K562 (cell line): ENCODE measurements at regions not wholly inside any gene's neighbourhood (a gene's known extent, or its start where the extent isn't known, plus 50 kb on each side); places are given as distances from the start of the nearest gene placed in this dataset.

ENCODE experiments used
- CTCF ChIP-seq, 3 experiments: IDR thresholded peaks in 2 of 3; conservative IDR thresholded peaks in 1 of 3; 2 replicates each; pipeline ENCODE4 v1.5.1; 2011 to 2012; ENCODE audit warnings: low read length in 3 of 3, mild to moderate bottlenecking in 3 of 3, control low read depth in 2 of 3, improper control_type of control experiment in 1 of 3, inconsistent platforms in 1 of 3, low read depth in 1 of 3, mixed read lengths in 1 of 3, moderate library complexity in 1 of 3; ENCODE audit not compliant: insufficient read depth in 2 of 3
- GABPA ChIP-seq: fragments of 200-800 bp; sonication (Bioruptor generic); conservative IDR thresholded peaks from 2 replicates; pipeline ENCODE4 v1.6.1; 2016; ENCODE audit warnings: low read depth, missing genetic modification characterization, missing compliant biosample characterization
- JUN ChIP-seq, 2 experiments: sonication (generic) in 1 of 2; formaldehyde crosslinking in 1 of 2; IDR thresholded peaks; 2 replicates each; pipeline versions ENCODE4 v1.6.1 to v1.8.0; 2012 to 2022; ENCODE audit warnings: borderline replicate concordance in 2 of 2, mild to moderate bottlenecking in 2 of 2, improper control_type of control experiment in 1 of 2, low read depth in 1 of 2, low read length in 1 of 2, missing genetic modification reagents in 1 of 2
- NR2C1 ChIP-seq, 2 experiments: fragments of 450-650 bp; IDR thresholded peaks; 2 replicates each; pipeline ENCODE4 v1.6.1; 2017; ENCODE audit warnings: mild to moderate bottlenecking in 2 of 2, antibody characterized with exemption in 1 of 2, inconsistent platforms in 1 of 2, missing compliant biosample characterization in 1 of 2, missing genetic modification characterization in 1 of 2
- TFAP4 ChIP-seq: sonication (generic); formaldehyde crosslinking; IDR thresholded peaks from 2 replicates; pipeline ENCODE4 v1.8.0; 2022; ENCODE audit warnings: missing genetic modification reagents, mild to moderate bottlenecking, moderate library complexity, borderline replicate concordance
- USF2 ChIP-seq: sonication (generic); formaldehyde crosslinking; IDR thresholded peaks from 2 replicates; pipeline ENCODE4 v1.5.0; 2020; ENCODE audit warnings: missing genetic modification reagents
- ZNF133 ChIP-seq: fragments of 250-450 bp; sonication (Bioruptor Pico); IDR thresholded peaks from 2 replicates; pipeline ENCODE4 v1.4.0; 2020; ENCODE audit warnings: mild to moderate bottlenecking

- TF ChIP-seq TFAP4 (CRISPR knock-in tag) (no peak), USF2 (CRISPR knock-in tag) (no peak), ZNF133 (CRISPR knock-in tag) (no peak), GABPA (tag) (no peak), NR2C1 (IDR thresholded peaks at IDR 0.05) (no peak), NR2C1 (tag; IDR thresholded peaks at IDR 0.05) (no peak), CTCF (IDR thresholded peaks at IDR 0.05 in 2 of 3, conservative IDR thresholded peaks at IDR 0.05 in 1 of 3; ENCODE audit: insufficient read depth in 2 of 3, low read depth in 1 of 3, low read length in 3 of 3) (no peak), JUN (IDR thresholded peaks at IDR 0.05; ENCODE audit: borderline replicate concordance, low read depth, low read length) (no peak), JUN (CRISPR knock-in tag; IDR thresholded peaks at IDR 0.05; ENCODE audit: borderline replicate concordance) (no peak)
Observed at GRCh38 chr13:66128201-66128600, 1101.9 kb downstream of the PCDH9 start.
